B cell (primary cell): ENCODE measurements at regions not wholly inside any gene's neighbourhood (a gene's known extent, or its start where the extent isn't known, plus 50 kb on each side); places are given as distances from the start of the nearest gene placed in this dataset.

ENCODE experiments used
- ATAC-seq: fragments of 200-7000 bp; cut with Tn5 transposase; one replicate; pipeline ENCODE4 v1.10.0; 2021; ENCODE audit warnings: low read depth, mild to moderate bottlenecking, moderate number of reproducible peaks, moderate library complexity
- CTCF ChIA-PET: fragments of 350-600 bp; sonication (Branson Sonifier 250); formaldehyde crosslinking; loops from one replicate; lab custom pipeline; 2021; ENCODE audit warnings: antibody characterized with exemption, inconsistent platforms; lab: Charles Lee
- POLR2A ChIA-PET: fragments of 350-600 bp; sonication (Branson Sonifier 250); formaldehyde crosslinking; loops from one replicate; lab custom pipeline; 2021; ENCODE audit warnings: antibody characterized with exemption; lab: Charles Lee
- DNase-seq: peaks from one replicate; pipeline ENCODE4 v3.0.0; 2013
- H2AFZ ChIP-seq: 2 replicates; pipeline ENCODE4 v1.6.1; 2012; ENCODE audit warnings: mild to moderate bottlenecking, low read depth, low read length; ENCODE audit not compliant: insufficient read depth, poor library complexity, severe bottlenecking
- H3K27ac ChIP-seq, 2 donors: 1 replicate in 1 of 2; 2 replicates in 1 of 2; pipeline ENCODE4 v1.5.1; 2012 to 2013; ENCODE audit warnings: low read length in 2 of 2, mild to moderate bottlenecking in 2 of 2, moderate library complexity in 1 of 2
- H3K27me3 ChIP-seq, 4 experiments: fragments of 200-600 bp in 1 of 4; sonication (generic) in 1 of 4; replicated peaks in 1 of 4; 1 replicate in 2 of 4; 2 replicates in 2 of 4; pipeline versions ENCODE4 v1.6.1 to v1.7.0; 2013 to 2016; ENCODE audit warnings: low read length in 3 of 4, mild to moderate bottlenecking in 2 of 4, mixed read lengths in 1 of 4, moderate library complexity in 1 of 4; ENCODE audit not compliant: insufficient read depth in 4 of 4, control insufficient read depth in 3 of 4; ENCODE audit errors: control extremely low read depth in 1 of 4
- H3K36me3 ChIP-seq, 2 experiments: replicated peaks in 1 of 2; 1 replicate in 1 of 2; 2 replicates in 1 of 2; pipeline versions ENCODE4 v1.6.1 to v1.7.1; 2013; ENCODE audit warnings: low read length in 1 of 2; ENCODE audit not compliant: insufficient read depth in 2 of 2, control insufficient read depth in 1 of 2; ENCODE audit errors: control extremely low read depth in 1 of 2, extremely low read depth in 1 of 2
- H3K4me1 ChIP-seq, 2 donors: fragments of 200-600 bp in 1 of 2; sonication (generic) in 1 of 2; 1 replicate in 1 of 2; 2 replicates in 1 of 2; pipeline versions ENCODE4 v1.5.1 to v1.6.1; 2013 to 2017; ENCODE audit warnings: low read length in 2 of 2; ENCODE audit not compliant: control insufficient read depth in 2 of 2, insufficient read depth in 2 of 2
- H3K4me2 ChIP-seq: replicated peaks from 2 replicates; pipeline ENCODE3; 2012; ENCODE audit warnings: mild to moderate bottlenecking, low read depth, low read length; ENCODE audit not compliant: poor library complexity, severe bottlenecking
- H3K4me3 ChIP-seq, 5 experiments: fragments of 200-600 bp in 1 of 5; sonication (generic) in 1 of 5; 1 replicate in 3 of 5; 2 replicates in 2 of 5; pipeline versions ENCODE4 v1.5.1 to v1.7.0; 2011 to 2016; ENCODE audit warnings: low read length in 4 of 5, mild to moderate bottlenecking in 4 of 5, low read depth in 2 of 5, control low read depth in 1 of 5, moderate library complexity in 1 of 5; ENCODE audit not compliant: insufficient read depth in 1 of 5; ENCODE audit errors: control extremely low read depth in 1 of 5, extremely low read depth in 1 of 5
- H3K79me2 ChIP-seq: fragments of 200-600 bp; sonication (generic); one replicate; pipeline ENCODE4 v1.6.0; 2016; ENCODE audit warnings: low read length; ENCODE audit not compliant: control insufficient read depth, insufficient read depth
- H3K9ac ChIP-seq: fragments of 200-600 bp; sonication (generic); 2 replicates; pipeline ENCODE4 v1.6.1; 2017; ENCODE audit warnings: mild to moderate bottlenecking, low read length, moderate library complexity
- H3K9me3 ChIP-seq, 3 donors: one replicate each; pipeline versions ENCODE4 v1.6.1 to v1.7.1; 2013; ENCODE audit warnings: low read length in 2 of 3; ENCODE audit not compliant: control insufficient read depth in 2 of 3, insufficient read depth in 1 of 3; ENCODE audit errors: control extremely low read depth in 1 of 3
- H4K20me1 ChIP-seq: 2 replicates; pipeline ENCODE4 v1.6.0; 2012; ENCODE audit warnings: mild to moderate bottlenecking, low read length; ENCODE audit not compliant: insufficient read depth, control insufficient read depth, poor library complexity, severe bottlenecking
- H3K27ac Mint-ChIP-seq: one replicate; pipeline ENCODE4 v1.8.0; 2021; ENCODE audit warnings: mixed read lengths
- H3K27me3 Mint-ChIP-seq: one replicate; pipeline ENCODE4 v1.8.0; 2021; ENCODE audit warnings: mixed read lengths
- H3K4me1 Mint-ChIP-seq: one replicate; pipeline ENCODE4 v1.8.0; 2021; ENCODE audit warnings: mixed read lengths
- H3K4me3 Mint-ChIP-seq: one replicate; pipeline ENCODE4 v1.8.0; 2021; ENCODE audit warnings: mixed read lengths
- H3K9me3 Mint-ChIP-seq: one replicate; pipeline ENCODE4 v1.8.0; 2022; ENCODE audit warnings: mixed read lengths; ENCODE audit not compliant: insufficient read depth
- CTCF ChIP-seq: fragments of 200-600 bp; IDR thresholded peaks from one replicate; pipeline ENCODE4 v1.8.0; 2022; ENCODE audit warnings: antibody characterized with exemption, mild to moderate bottlenecking
- EZH2 ChIP-seq: IDR thresholded peaks from 2 replicates; pipeline ENCODE4 v1.6.1; 2012; ENCODE audit warnings: borderline replicate concordance, low read depth, mild to moderate bottlenecking, moderate library complexity, low read length; ENCODE audit not compliant: insufficient read depth, poor library complexity, severe bottlenecking
- WGBS: methylation state at CpG from one replicate; pipeline ENCODE4 v1.1.5; 2013; ENCODE audit warnings: missing lambda C conversion rate; ENCODE audit not compliant: insufficient coverage; 5-methylcytosine and 5-hydroxymethylcytosine counted together
- intact Hi-C: fragments of 100-400 bp; cut with micrococcal nuclease; formaldehyde crosslinking; loops from one replicate; pipeline ENCODE4 v1.10.0; 2022

- Histone ChIP-seq H3K79me2 (no peaks in the 10 kb centered on the region), H3K36me3 (no peaks in the 10 kb centered on the region), H4K20me1 (no peaks in the 10 kb centered on the region), H3K27me3 (no peaks in the 10 kb centered on the region), H3K4me2 (no peak overlapping the region), H3K4me3 (no peak overlapping the region), H3K27ac (no peak overlapping the region), H3K9ac (no peak overlapping the region), H2AFZ (no peak overlapping the region), H3K9me3 (no peaks in the 10 kb centered on the region), H3K4me1 (peaks cover 8 to 9% of the 10 kb centered on the region in 2 donors)
- no peak overlapping the region for H3K4me3 Mint-ChIP-seq
- H3K4me1 Mint-ChIP-seq = peaks cover 12% of the 10 kb centered on the region
- H3K9me3 Mint-ChIP-seq = no peaks in the 10 kb centered on the region
- ATAC-seq (no peak), DNase-seq (no peak)
- ChIA-PET CTCF (interaction anchor here (0.9 to 1.2 kb wide), 2 partner anchors 28 to 32 kb away, joined by 4 to 5 read pairs; no protein-coding TSS in a partner anchor), POLR2A (interaction anchor here (0.6 kb wide), 1 partner anchor 39 kb away, joined by 3 read pairs; no protein-coding TSS in a partner anchor)
- peaks cover 2% of the 10 kb centered on the region for H3K27me3 Mint-ChIP-seq
- 73% methylated on average over 1 of the region's 5 CpGs for WGBS
- no peak overlapping the region for H3K27ac Mint-ChIP-seq
- intact Hi-C loops = no loop called here
- TF ChIP-seq CTCF (no peak), EZH2 (no peak)
These were observed 161.4 kb downstream of the NDUFA12 start for GRCh38 chr12:94841904-94842610.

GRCh38 chr12:94841177-94841576 lies 162.3 kb downstream of the NDUFA12 start:
- no peak for ATAC-seq
- H3K27me3 Mint-ChIP-seq = peaks cover 2% of the 10 kb centered on the region
- intact Hi-C loops = no loop called here
- ChIA-PET POLR2A (no interaction called here), CTCF (interaction anchor here (1.2 kb wide), 1 partner anchor 29 kb away, joined by 5 read pairs; no protein-coding TSS in a partner anchor)
- no peak overlapping the region for H3K4me2 ChIP-seq
- H2AFZ ChIP-seq = no peak overlapping the region
- H3K4me3 Mint-ChIP-seq = no peak overlapping the region
- no peak overlapping the region for H3K9ac ChIP-seq
- H3K79me2 ChIP-seq = no peaks in the 10 kb centered on the region
- WGBS = 81% methylated on average over 2 of the region's 3 CpGs
- no peak overlapping the region for H3K4me3 ChIP-seq
- no peaks in the 10 kb centered on the region for H3K36me3 ChIP-seq
- H3K9me3 ChIP-seq = no peaks in the 10 kb centered on the region
- no peaks in the 10 kb centered on the region for H3K9me3 Mint-ChIP-seq
- peaks cover 12% of the 10 kb centered on the region for H3K4me1 Mint-ChIP-seq
- H3K27ac Mint-ChIP-seq = peak overlapping the region; percentile 11
- peaks cover 8 to 9% of the 10 kb centered on the region in 2 donors for H3K4me1 ChIP-seq
- no peaks in the 10 kb centered on the region for H4K20me1 ChIP-seq
- no peak for DNase-seq
- no peak overlapping the region for H3K27ac ChIP-seq
- no peaks in the 10 kb centered on the region for H3K27me3 ChIP-seq
- TF ChIP-seq EZH2 = no peak
